Endodermal cell (in vitro differentiated cells): ENCODE measurements at regions not wholly inside any gene's neighbourhood (a gene's known extent, or its start where the extent isn't known, plus 50 kb on each side); places are given as distances from the start of the nearest gene placed in this dataset.

Experiments used
- DNase-seq: peaks from one replicate; pipeline ENCODE4 v3.0.0-alpha.2; 2017
- H3K27ac ChIP-seq: 2 replicates; pipeline ENCODE4 v1.5.1; 2013; ENCODE audit warnings: mild to moderate bottlenecking, low read depth, low read length, moderate library complexity
- H3K27me3 ChIP-seq: 2 replicates; pipeline ENCODE4 v1.6.1; 2013; ENCODE audit warnings: mild to moderate bottlenecking, low read length, moderate library complexity; ENCODE audit not compliant: insufficient read depth, control insufficient read depth, poor library complexity, severe bottlenecking
- H3K36me3 ChIP-seq: 2 replicates; pipeline ENCODE4 v1.7.0; 2013; ENCODE audit warnings: mild to moderate bottlenecking, low read length, moderate library complexity; ENCODE audit not compliant: control insufficient read depth, insufficient read depth
- H3K4me1 ChIP-seq: one replicate; pipeline ENCODE4 v1.7.0; 2013; ENCODE audit warnings: low read length; ENCODE audit not compliant: control insufficient read depth, insufficient read depth
- H3K4me3 ChIP-seq: 2 replicates; pipeline ENCODE4 v1.5.1; 2013; ENCODE audit warnings: mild to moderate bottlenecking, low read length, moderate library complexity
- H3K9ac ChIP-seq: 2 replicates; pipeline ENCODE4 v1.6.1; 2013; ENCODE audit warnings: mild to moderate bottlenecking, low read length, moderate library complexity; ENCODE audit not compliant: poor library complexity, severe bottlenecking; ENCODE audit errors: extremely low read depth
- H3K9me3 ChIP-seq: 2 replicates; pipeline ENCODE4 v1.6.1; 2013; ENCODE audit warnings: mild to moderate bottlenecking, low read length, moderate library complexity; ENCODE audit not compliant: control insufficient read depth
- H3K27ac Mint-ChIP-seq: 2 replicates; pipeline ENCODE4 v1.8.0; 2020; ENCODE audit warnings: mixed read lengths
- H3K27me3 Mint-ChIP-seq: 2 replicates; pipeline ENCODE4 v1.8.0; 2021; ENCODE audit warnings: mild to moderate bottlenecking, mixed read lengths; ENCODE audit not compliant: insufficient read depth
- H3K36me3 Mint-ChIP-seq: 2 replicates; pipeline ENCODE4 v1.8.0; 2020; ENCODE audit warnings: low read depth, mixed read lengths
- H3K4me1 Mint-ChIP-seq: 2 replicates; pipeline ENCODE4 v1.8.0; 2020; ENCODE audit warnings: mixed read lengths
- H3K4me3 Mint-ChIP-seq: 2 replicates; pipeline ENCODE4 v1.8.0; 2020; ENCODE audit warnings: mild to moderate bottlenecking, moderate library complexity, mixed read lengths
- H3K9me3 Mint-ChIP-seq: 2 replicates; pipeline ENCODE4 v1.8.0; 2020; ENCODE audit warnings: mild to moderate bottlenecking, mixed read lengths
- WGBS, 2 experiments: methylation state at CpG; one replicate each; pipeline versions ENCODE4 v1.1.5 to v1.1.7; 2013; ENCODE audit warnings: missing lambda C conversion rate in 2 of 2, mixed read lengths in 1 of 2; ENCODE audit not compliant: insufficient coverage in 1 of 2, insufficient read length in 1 of 2; 5-methylcytosine and 5-hydroxymethylcytosine counted together
- TF ChIP-seq, protein P1 (sequence below): fragments of 200-600 bp; sonication (generic); conservative IDR thresholded peaks from 2 replicates; pipeline ENCODE4 v1.5.0; 2021; ENCODE audit warnings: antibody characterized with exemption, mild to moderate bottlenecking

DNA sequence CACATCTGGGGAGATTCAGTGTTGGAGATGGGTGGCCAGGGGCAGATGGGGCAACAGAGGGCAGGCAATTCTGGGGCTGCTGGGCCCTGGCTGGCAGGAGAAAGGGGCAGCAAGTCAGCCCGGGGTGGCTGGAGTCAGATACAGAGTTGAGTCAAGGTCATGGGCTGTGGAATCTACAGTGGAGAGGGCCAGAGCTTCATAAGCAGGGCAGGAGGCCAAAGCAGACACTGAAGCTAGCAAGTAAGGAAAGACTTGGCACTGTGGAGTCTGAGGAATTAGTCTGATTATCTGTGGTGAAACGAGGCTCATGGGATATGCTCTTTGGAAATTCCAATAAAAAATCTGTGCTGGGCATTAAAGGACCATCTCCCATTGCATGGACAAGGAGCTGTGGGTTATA, 95.5 kb downstream of the TMX1 start:
- H3K9ac ChIP-seq, result no peak overlapping the region
- H3K9me3 Mint-ChIP-seq, result no peaks in the 10 kb centered on the region
- TF ChIP-seq, protein P1, sequence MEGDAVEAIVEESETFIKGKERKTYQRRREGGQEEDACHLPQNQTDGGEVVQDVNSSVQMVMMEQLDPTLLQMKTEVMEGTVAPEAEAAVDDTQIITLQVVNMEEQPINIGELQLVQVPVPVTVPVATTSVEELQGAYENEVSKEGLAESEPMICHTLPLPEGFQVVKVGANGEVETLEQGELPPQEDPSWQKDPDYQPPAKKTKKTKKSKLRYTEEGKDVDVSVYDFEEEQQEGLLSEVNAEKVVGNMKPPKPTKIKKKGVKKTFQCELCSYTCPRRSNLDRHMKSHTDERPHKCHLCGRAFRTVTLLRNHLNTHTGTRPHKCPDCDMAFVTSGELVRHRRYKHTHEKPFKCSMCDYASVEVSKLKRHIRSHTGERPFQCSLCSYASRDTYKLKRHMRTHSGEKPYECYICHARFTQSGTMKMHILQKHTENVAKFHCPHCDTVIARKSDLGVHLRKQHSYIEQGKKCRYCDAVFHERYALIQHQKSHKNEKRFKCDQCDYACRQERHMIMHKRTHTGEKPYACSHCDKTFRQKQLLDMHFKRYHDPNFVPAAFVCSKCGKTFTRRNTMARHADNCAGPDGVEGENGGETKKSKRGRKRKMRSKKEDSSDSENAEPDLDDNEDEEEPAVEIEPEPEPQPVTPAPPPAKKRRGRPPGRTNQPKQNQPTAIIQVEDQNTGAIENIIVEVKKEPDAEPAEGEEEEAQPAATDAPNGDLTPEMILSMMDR, result no peak

DNA sequence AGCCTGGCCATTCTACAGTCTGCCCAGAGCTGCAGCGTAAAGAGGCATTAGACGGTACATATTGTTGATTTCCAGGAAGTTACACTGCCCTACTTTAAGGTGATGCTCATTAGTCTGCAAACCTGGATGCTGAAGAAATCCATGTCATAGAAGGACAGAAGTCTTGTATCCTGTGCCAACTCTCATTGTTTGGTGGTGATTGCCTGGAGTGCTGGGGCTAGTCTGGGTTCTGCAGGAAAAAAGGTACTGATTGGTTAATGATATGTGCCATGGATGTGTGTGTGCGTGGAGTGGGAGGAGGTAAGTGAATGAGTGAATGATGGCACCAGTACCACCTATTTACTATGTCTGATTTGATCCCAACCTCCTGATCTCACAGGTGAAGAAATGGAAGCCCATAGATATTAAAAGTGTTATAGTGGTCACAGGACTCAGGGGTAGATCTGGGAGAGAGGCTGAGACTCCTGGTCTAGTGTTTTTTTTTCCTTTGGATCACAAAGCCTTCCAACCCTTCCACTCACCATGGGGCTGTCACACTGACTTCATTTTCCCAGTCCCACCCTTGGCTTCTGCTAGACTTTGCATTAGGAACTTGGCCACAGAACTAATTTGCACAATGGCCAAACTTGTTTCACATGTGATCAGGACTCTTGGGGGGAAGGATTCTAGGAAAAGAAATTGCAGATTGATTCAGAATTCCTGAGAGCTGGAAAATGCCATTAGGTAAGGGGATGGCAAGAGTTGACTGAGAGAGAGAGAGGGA, 96.1 kb downstream of the TMX1 start:
- Mint-ChIP-seq H3K9me3 (no peaks in the 10 kb centered on the region), H3K36me3 (no peaks in the 10 kb centered on the region), H3K27ac (no peak overlapping the region), H3K4me3 (no peak overlapping the region), H3K4me1 (no peaks in the 10 kb centered on the region), H3K27me3 (no peaks in the 10 kb centered on the region)
- no peak overlapping the region for H3K9ac ChIP-seq
- H3K4me1 ChIP-seq, result no peaks in the 10 kb centered on the region
- no peaks in the 10 kb centered on the region for H3K36me3 ChIP-seq
- H3K9me3 ChIP-seq, result no peaks in the 10 kb centered on the region
- WGBS, 2 experiments, result 94 to 100% methylated on average over 2 to 3 of the region's 3 CpGs
- no peak overlapping the region for H3K27ac ChIP-seq
- TF ChIP-seq, protein P1, result no peak
- no peaks in the 10 kb centered on the region for H3K27me3 ChIP-seq
- H3K4me3 ChIP-seq, result no peak overlapping the region
- DNase-seq, result no peak

More for the DNA sequence above, 95.5 kb downstream of the TMX1 start:
- no peak overlapping the region for H3K27ac ChIP-seq
- Mint-ChIP-seq H3K36me3 (no peaks in the 10 kb centered on the region), H3K27me3 (no peaks in the 10 kb centered on the region), H3K4me3 (no peak overlapping the region), H3K27ac (no peak overlapping the region), H3K4me1 (no peaks in the 10 kb centered on the region)
- WGBS, 2 experiments, result 88 to 92% methylated on average over 2 of the region's 2 CpGs
- H3K4me1 ChIP-seq, result peaks cover 2% of the 10 kb centered on the region
- H3K4me3 ChIP-seq, result no peak overlapping the region
- DNase-seq, result no peak
- H3K9me3 ChIP-seq, result no peaks in the 10 kb centered on the region
- no peaks in the 10 kb centered on the region for H3K27me3 ChIP-seq
- H3K36me3 ChIP-seq, result no peaks in the 10 kb centered on the region

- Mint-ChIP-seq H3K9me3 (no peaks in the 10 kb centered on the region), H3K36me3 (no peaks in the 10 kb centered on the region), H3K4me1 (no peaks in the 10 kb centered on the region), H3K27me3 (no peaks in the 10 kb centered on the region), H3K4me3 (no peak overlapping the region), H3K27ac (no peak overlapping the region)
- Histone ChIP-seq H3K36me3 (no peaks in the 10 kb centered on the region), H3K27ac (no peak overlapping the region), H3K9ac (no peak overlapping the region), H3K4me1 (no peaks in the 10 kb centered on the region), H3K27me3 (no peaks in the 10 kb centered on the region), H3K4me3 (no peak overlapping the region), H3K9me3 (no peaks in the 10 kb centered on the region)
- DNase-seq, result no peak
- 74 to 75% methylated on average over 2 of the region's 2 CpGs for WGBS, 2 experiments
- TF ChIP-seq, protein P1, result no peak
Observed at GRCh38 chr14:51336734-51337133, 96.7 kb downstream of the TMX1 start.
